ENCODE measurements at regions not wholly inside any gene's neighbourhood (a gene's known extent, or its start where the extent isn't known, plus 50 kb on each side); places are given as distances from the start of the nearest gene placed in this dataset.
"Not testable (repeated sequence)": the region's sequence is repeated elsewhere in the genome, so short reads cannot be mapped to it uniquely, and the experiment has no call there.

DNA sequence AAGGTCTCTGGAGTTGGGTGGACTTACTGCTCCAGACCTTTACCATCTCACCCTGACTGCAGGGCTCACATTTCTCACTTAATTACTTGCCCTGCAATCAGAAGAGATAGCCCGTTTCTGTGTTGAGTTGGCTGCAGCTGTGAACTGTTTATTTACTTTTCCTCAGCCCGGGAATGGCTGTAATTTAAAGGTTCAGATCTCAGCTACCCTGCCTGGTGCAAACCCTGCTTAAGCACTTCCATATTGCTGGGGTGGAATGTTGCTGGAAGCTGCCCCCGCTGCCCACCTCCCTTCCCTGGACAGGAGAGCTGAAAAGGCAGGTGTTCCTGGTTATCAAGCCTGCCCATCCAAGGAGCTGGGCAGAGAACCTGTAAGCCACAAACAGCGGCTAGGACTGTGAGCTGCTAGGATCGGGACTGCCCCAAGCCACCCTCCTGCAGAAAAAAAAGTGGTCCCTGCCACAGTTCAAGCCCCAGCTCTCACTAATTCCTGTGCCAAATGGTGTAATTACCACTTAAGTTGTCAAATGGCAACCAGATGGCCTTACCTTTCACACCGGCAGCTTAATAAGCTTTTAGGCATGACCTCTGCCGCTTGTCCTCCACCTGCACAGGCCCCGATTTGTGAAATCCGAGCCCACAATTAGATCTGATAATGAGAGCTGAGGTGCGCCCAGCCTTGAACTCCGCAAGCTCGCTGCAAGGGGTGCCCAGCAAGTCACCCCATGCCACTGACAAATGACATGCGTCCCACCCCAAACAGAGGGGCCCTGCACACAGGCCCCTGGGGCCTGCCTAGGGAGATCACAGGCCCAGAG lies 269.8 kb downstream of the C16orf95 start:
- DNase-seq (ENCODE audit: low spot score in 2 of 2), result no peak
- ATAC-seq, result no peak
- Mint-ChIP-seq H3K27ac (no peak overlapping the region), H3K36me3 (no peaks in the 10 kb centered on the region), H3K4me1 (no peaks in the 10 kb centered on the region), H3K4me3 (no peak overlapping the region), H3K9me3 (no peaks in the 10 kb centered on the region)

DNA sequence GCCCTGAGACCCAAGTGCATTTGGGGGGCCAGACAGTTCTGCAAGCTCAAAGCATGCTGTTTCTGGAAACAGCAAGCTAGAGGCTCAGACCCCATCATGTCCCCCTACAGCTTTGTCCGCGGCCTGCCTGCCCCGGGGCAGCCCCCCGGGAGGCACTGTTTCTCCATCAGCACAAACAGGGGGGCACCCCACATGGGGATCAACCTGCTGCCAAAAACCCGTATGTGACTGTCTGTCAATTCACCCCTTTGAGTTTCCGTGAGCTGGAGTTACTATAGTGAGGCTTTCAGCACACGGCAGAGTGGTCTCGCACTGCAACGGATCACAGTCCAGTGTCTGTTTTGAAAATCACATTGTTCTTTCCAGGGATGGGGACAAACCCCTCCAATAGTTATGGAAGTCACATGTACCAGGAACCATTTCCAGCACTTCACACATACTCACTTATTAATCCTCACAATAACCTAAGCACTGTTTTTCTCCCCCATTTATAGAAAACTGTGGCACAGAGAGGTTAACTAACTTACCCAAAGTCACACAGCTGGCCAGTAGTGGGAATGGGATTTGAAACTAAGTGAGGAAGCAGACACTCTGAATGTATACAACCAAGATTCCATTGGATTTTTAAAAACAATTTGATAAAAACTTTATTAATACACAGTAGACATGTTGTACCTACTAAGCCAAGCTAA lies 269.0 kb downstream of the C16orf95 start:
- no peaks in the 10 kb centered on the region for H3K9me3 Mint-ChIP-seq
- no peaks in the 10 kb centered on the region for H3K36me3 Mint-ChIP-seq
- DNase-seq (ENCODE audit: low spot score in 2 of 2), result no peak
- no peak overlapping the region for H3K4me3 Mint-ChIP-seq
- ATAC-seq, result no peak
- H3K27ac Mint-ChIP-seq, result no peak overlapping the region
- no peaks in the 10 kb centered on the region for H3K4me1 Mint-ChIP-seq

DNA sequence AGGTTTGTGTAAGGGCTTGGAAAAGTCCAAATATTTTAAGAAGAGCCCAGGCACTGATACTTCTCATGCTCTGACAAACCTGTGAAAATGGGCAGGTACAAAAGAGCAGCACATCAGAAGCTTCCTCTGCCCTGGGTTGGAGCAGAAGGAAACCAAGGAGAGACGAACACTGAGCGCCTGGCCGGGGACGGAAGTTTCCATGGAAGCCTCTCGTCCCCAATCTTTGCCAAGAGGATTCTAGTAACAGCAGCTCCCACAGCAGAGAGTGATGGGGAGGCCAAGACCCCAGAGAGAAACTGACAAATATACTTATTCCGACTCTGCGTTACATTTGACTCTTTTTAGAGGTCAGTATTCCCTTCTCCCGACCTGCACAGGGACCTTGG lies 268.5 kb downstream of the C16orf95 start:
- H3K36me3 Mint-ChIP-seq, result no peaks in the 10 kb centered on the region
- no peak overlapping the region for H3K4me3 Mint-ChIP-seq
- DNase-seq (ENCODE audit: low spot score in 2 of 2) (no peak), ATAC-seq (no peak)
- no peaks in the 10 kb centered on the region for H3K4me1 Mint-ChIP-seq
- no peaks in the 10 kb centered on the region for H3K9me3 Mint-ChIP-seq
- H3K27ac Mint-ChIP-seq, result no peak overlapping the region

DNA sequence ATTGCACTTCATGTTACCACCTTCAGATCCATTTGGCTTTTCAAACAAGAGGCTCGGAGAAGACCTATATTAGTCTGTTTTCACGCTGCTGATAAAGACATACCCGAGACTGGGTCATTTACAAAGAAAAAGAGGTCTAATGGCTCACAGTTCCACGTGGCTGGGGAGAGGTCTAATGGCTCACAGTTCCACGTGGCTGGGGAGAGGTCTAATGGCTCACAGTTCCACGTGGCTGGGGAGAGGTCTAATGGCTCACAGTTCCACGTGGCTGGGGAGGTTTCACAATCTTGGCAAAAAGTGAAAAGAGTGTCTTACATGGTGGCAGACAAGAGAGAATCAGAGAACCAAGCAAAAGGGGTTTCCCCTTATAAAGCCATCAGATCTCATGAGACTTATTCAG lies 268.0 kb downstream of the C16orf95 start:
- H3K27ac Mint-ChIP-seq; H3K4me3 Mint-ChIP-seq; H3K9me3 Mint-ChIP-seq; DNase-seq (ENCODE audit: low spot score in 2 of 2); H3K36me3 Mint-ChIP-seq; H3K4me1 Mint-ChIP-seq; ATAC-seq: not testable (repeated sequence)

- ATAC-seq (no peak), DNase-seq (ENCODE audit: low spot score in 2 of 2) (no peak)
- no peaks in the 10 kb centered on the region for H3K9me3 Mint-ChIP-seq
- H3K4me3 Mint-ChIP-seq, result no peak overlapping the region
- H3K36me3 Mint-ChIP-seq, result no peaks in the 10 kb centered on the region
- H3K27ac Mint-ChIP-seq, result no peak overlapping the region
- H3K4me1 Mint-ChIP-seq, result no peaks in the 10 kb centered on the region
Measured at GRCh38 chr16:87050142-87050541, 267.1 kb downstream of the C16orf95 start.

DNA sequence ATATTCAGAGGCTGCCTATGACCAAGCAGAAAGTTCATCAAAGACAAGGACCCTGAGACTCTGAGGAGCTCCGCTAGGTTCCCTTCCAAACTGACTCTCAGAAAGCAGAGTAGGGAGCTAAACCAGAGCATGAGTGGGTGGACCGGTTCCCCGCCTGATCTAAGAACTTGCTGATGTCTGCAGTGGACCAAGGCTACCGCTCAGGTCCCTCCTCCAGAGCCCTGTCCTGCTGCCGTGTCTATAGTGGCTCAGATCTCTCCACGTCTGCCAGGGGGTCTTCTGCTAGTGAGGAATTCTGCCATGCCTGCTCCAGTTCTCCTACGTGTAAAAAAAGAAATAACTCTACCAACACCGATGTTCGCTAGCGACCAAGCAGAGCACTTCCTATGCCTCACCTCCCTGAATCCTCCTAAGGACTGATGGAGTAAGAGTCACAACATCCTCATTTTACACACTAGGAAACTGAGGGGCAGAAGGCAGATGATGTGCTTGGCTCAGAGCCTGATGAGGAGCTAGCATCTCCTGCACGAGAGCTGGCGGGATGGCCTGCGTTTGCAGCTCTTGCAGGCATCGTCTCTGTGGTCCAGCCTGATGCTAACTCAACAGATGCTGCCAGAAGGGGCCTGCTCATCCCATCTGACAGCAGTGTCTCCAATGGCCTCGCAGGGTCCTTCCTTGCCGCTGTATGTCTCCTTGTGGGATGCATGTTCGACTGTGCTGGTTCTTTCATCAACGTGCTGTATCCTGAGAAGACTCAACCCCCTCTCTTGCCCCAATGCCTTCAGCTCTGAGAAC lies 265.5 kb downstream of the C16orf95 start:
- Mint-ChIP-seq H3K4me1 (no peaks in the 10 kb centered on the region), H3K9me3 (no peaks in the 10 kb centered on the region), H3K36me3 (no peaks in the 10 kb centered on the region), H3K4me3 (no peak overlapping the region), H3K27ac (no peak overlapping the region)
- ATAC-seq (no peak), DNase-seq (ENCODE audit: low spot score in 2 of 2) (no peak)

GRCh38 chr16:87052506-87052905 lies 264.7 kb downstream of the C16orf95 start:
- ATAC-seq (no peak), DNase-seq (ENCODE audit: low spot score in 2 of 2) (no peak)
- Mint-ChIP-seq H3K4me1 (no peaks in the 10 kb centered on the region), H3K9me3 (no peaks in the 10 kb centered on the region), H3K36me3 (no peaks in the 10 kb centered on the region), H3K27ac (no peak overlapping the region), H3K4me3 (no peak overlapping the region)

- H3K4me1 Mint-ChIP-seq, result no peaks in the 10 kb centered on the region
- DNase-seq (ENCODE audit: low spot score in 2 of 2), result no peak
- H3K4me3 Mint-ChIP-seq, result no peak overlapping the region
- no peak for ATAC-seq
- no peaks in the 10 kb centered on the region for H3K9me3 Mint-ChIP-seq
- no peaks in the 10 kb centered on the region for H3K36me3 Mint-ChIP-seq
- no peak overlapping the region for H3K27ac Mint-ChIP-seq
Measured at GRCh38 chr16:87053016-87053982, 263.9 kb downstream of the C16orf95 start.

DNA sequence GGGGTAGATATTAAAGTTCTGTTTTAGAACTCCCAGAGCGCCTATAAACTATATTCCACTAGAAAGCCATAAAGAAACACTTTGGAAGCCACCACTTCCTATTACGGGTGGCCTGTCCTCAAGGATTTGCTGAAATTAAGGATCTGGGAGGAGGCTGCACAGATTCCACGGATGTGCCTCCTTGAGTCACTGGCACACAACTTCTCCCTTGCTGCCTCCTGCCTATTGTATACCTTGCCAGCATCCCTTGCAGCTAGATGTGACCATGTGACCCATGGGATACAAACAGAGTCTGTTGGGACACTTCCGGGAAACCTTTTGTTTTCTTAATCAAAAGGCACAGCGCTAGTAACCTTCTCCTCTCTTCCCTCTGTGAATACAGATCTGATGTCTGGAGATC lies 263.0 kb downstream of the C16orf95 start:
- no peaks in the 10 kb centered on the region for H3K36me3 Mint-ChIP-seq
- no peak overlapping the region for H3K4me3 Mint-ChIP-seq
- no peaks in the 10 kb centered on the region for H3K9me3 Mint-ChIP-seq
- H3K4me1 Mint-ChIP-seq, result no peaks in the 10 kb centered on the region
- ATAC-seq (no peak), DNase-seq (ENCODE audit: low spot score in 2 of 2) (no peak)
- H3K27ac Mint-ChIP-seq, result no peak overlapping the region

DNA sequence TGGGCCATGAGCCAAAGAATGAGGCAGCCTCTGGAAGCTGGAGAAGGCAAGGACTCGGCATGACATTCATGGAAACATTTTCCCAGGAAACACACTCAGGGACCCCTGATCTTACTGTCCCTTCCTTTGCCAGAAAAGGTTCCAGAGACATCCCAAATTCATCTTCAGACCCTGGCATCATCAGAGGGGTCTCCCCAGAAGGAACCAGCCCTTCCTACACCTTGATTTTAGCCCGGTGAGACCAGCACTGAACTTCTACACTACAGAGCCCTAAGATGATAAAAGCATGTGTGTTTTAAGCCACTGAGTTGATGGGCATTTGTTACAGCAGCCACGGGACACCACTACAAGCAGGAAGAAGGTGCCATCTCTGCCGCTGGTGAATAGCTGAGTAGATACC lies 262.3 kb downstream of the C16orf95 start:
- Mint-ChIP-seq H3K4me1 (no peaks in the 10 kb centered on the region), H3K9me3 (no peaks in the 10 kb centered on the region), H3K4me3 (no peak overlapping the region), H3K27ac (no peak overlapping the region), H3K36me3 (no peaks in the 10 kb centered on the region)
- no peak for ATAC-seq
- DNase-seq (ENCODE audit: low spot score in 2 of 2), result no peak

GRCh38 chr16:87056083-87056482 lies 261.1 kb downstream of the C16orf95 start:
- Mint-ChIP-seq H3K36me3 (no peaks in the 10 kb centered on the region), H3K4me3 (no peak overlapping the region), H3K9me3 (no peaks in the 10 kb centered on the region), H3K4me1 (peaks cover 6% of the 10 kb centered on the region), H3K27ac (no peak overlapping the region)
- ATAC-seq, result no peak
- DNase-seq (ENCODE audit: low spot score in 2 of 2), result no peak

DNA sequence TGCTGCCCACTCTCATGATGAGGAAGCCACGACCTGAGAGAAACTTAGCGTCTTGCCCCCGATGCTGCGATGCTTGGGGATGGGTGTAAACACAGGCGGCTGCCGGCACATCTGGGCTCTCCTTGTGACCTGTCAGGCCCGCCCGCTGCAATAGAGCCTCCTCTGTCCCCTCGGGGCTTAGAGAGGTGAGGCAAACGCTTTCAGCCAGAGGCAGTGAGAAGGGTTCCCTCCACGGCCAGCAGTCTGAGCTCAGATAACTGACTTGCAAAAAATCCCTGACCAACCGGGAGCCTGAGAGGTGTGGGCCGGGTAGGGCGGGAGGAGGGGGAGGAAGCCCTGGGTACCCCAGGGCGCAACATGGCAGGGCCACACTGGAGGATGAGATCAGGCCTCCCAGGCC lies 260.6 kb downstream of the C16orf95 start:
- no peak overlapping the region for H3K27ac Mint-ChIP-seq
- H3K4me1 Mint-ChIP-seq, result peaks cover 6% of the 10 kb centered on the region
- no peak for ATAC-seq
- no peak for DNase-seq (ENCODE audit: low spot score in 2 of 2)
- H3K4me3 Mint-ChIP-seq, result no peak overlapping the region
- no peaks in the 10 kb centered on the region for H3K36me3 Mint-ChIP-seq
- H3K9me3 Mint-ChIP-seq, result no peaks in the 10 kb centered on the region

DNA sequence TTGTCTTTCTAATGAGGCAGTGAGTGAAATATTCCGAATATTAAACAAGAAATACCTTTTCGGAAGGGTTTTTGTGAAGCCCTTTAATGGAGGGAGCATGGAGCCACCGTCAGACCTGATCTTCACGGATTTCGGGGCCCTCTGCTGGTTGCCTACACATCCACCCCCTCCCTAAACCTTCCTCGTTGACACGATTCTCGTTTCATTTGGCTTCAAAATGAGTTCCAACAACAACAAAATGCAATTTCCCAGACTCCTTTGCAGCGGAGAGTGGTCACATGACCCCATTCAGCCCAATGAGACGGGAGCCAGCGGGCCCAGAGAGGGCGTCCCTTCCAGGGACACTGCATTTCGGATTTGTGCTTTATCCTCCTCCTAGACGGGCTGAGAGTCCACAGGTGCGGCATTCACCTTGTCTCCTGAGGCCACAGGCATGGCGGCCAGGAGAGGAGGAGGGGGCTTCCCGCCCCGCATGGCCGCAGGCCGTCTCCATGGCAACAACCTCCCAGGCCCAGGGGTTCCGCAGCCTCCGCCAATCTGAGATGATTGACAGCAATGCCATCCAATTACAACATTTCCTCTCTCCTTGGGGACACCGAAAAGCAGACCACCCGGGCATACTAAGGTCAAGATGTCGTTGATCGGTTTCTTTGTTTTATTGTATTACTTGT lies 259.8 kb downstream of the C16orf95 start:
- no peak for ATAC-seq
- H3K9me3 Mint-ChIP-seq, result no peaks in the 10 kb centered on the region
- peaks cover 6% of the 10 kb centered on the region for H3K4me1 Mint-ChIP-seq
- no peak overlapping the region for H3K4me3 Mint-ChIP-seq
- H3K36me3 Mint-ChIP-seq, result no peaks in the 10 kb centered on the region
- H3K27ac Mint-ChIP-seq, result no peak overlapping the region
- DNase-seq (ENCODE audit: low spot score in 2 of 2), result no peak

GRCh38 chr16:87057951-87058560 lies 259.1 kb downstream of the C16orf95 start:
- Mint-ChIP-seq H3K36me3 (no peaks in the 10 kb centered on the region), H3K27ac (no peak overlapping the region), H3K4me1 (peaks cover 6% of the 10 kb centered on the region), H3K9me3 (no peaks in the 10 kb centered on the region), H3K4me3 (no peak overlapping the region)
- ATAC-seq (no peak), DNase-seq (ENCODE audit: low spot score in 2 of 2) (no peak)

Data from stimulated activated effector memory CD8-positive, alpha-beta T cell treated with anti-CD3 and anti-CD28 coated beads, Interleukin-12 subunit alpha, Interleukin-12 subunit beta, amount 100 ng/mL, for 72 hours (primary cell).